ENCODE measurements at regions not wholly inside any gene's neighbourhood (a gene's known extent, or its start where the extent isn't known, plus 50 kb on each side); places are given as distances from the start of the nearest gene placed in this dataset.
"Not testable (repeated sequence)": the region's sequence is repeated elsewhere in the genome, so short reads cannot be mapped to it uniquely, and the experiment has no call there.

- H3K4me3 Mint-ChIP-seq, result no peak overlapping the region
- H3K27me3 Mint-ChIP-seq, result no peaks in the 10 kb centered on the region
- no peaks in the 10 kb centered on the region for H3K36me3 Mint-ChIP-seq (ENCODE audit: low read depth)
- no peak for DNase-seq
- H3K27ac Mint-ChIP-seq, result no peak overlapping the region
- peaks cover 5% of the 10 kb centered on the region for H3K9me3 Mint-ChIP-seq
- H3K4me1 Mint-ChIP-seq, result no peaks in the 10 kb centered on the region
- CTCF ChIA-PET, result no interaction called here
- POLR2A ChIA-PET, result no interaction called here
Measured at GRCh38 chr9:30519166-30519565, 1865.3 kb upstream of the ACO1 start.

- DNase-seq, result no peak
- no peaks in the 10 kb centered on the region for H3K27me3 Mint-ChIP-seq
- no peaks in the 10 kb centered on the region for H3K4me1 Mint-ChIP-seq
- H3K27ac Mint-ChIP-seq, result no peak overlapping the region
- H3K4me3 Mint-ChIP-seq, result no peak overlapping the region
- ChIA-PET CTCF (no interaction called here), POLR2A (no interaction called here)
- no peaks in the 10 kb centered on the region for H3K36me3 Mint-ChIP-seq (ENCODE audit: low read depth)
- H3K9me3 Mint-ChIP-seq, result peaks cover 5% of the 10 kb centered on the region
Measured at GRCh38 chr9:30519756-30520155, 1864.7 kb upstream of the ACO1 start.

- DNase-seq, result no peak
- POLR2A ChIA-PET, result no interaction called here
Measured at GRCh38 chr9:30522061-30522460, 1862.4 kb upstream of the ACO1 start.

GRCh38 chr9:30522486-30522885 lies 1862.0 kb upstream of the ACO1 start:
- ChIA-PET CTCF (no interaction called here), POLR2A (no interaction called here)
- Mint-ChIP-seq H3K27me3 (no peaks in the 10 kb centered on the region), H3K27ac (no peak overlapping the region), H3K4me1 (no peaks in the 10 kb centered on the region), H3K36me3 (ENCODE audit: low read depth) (no peaks in the 10 kb centered on the region), H3K4me3 (no peak overlapping the region), H3K9me3 (peaks cover 5% of the 10 kb centered on the region)
- DNase-seq, result no peak

More at GRCh38 chr9:30522061-30522460, 1862.4 kb upstream of the ACO1 start:
- no peaks in the 10 kb centered on the region for H3K27me3 Mint-ChIP-seq
- CTCF ChIA-PET, result no interaction called here
- no peaks in the 10 kb centered on the region for H3K36me3 Mint-ChIP-seq (ENCODE audit: low read depth)
- no peak overlapping the region for H3K4me3 Mint-ChIP-seq
- peaks cover 5% of the 10 kb centered on the region for H3K9me3 Mint-ChIP-seq
- no peaks in the 10 kb centered on the region for H3K4me1 Mint-ChIP-seq
- no peak overlapping the region for H3K27ac Mint-ChIP-seq

GRCh38 chr9:30524311-30524710 lies 1860.1 kb upstream of the ACO1 start:
- Mint-ChIP-seq H3K4me1 (no peaks in the 10 kb centered on the region), H3K9me3 (peaks cover 5% of the 10 kb centered on the region), H3K4me3 (no peak overlapping the region), H3K27ac (no peak overlapping the region), H3K27me3 (no peaks in the 10 kb centered on the region), H3K36me3 (ENCODE audit: low read depth) (no peaks in the 10 kb centered on the region)
- ChIA-PET POLR2A (no interaction called here), CTCF (no interaction called here)
- DNase-seq, result no peak

GRCh38 chr9:30534455-30534854 lies 1850.0 kb upstream of the ACO1 start:
- Mint-ChIP-seq H3K4me1 (no peaks in the 10 kb centered on the region), H3K4me3 (no peak overlapping the region), H3K36me3 (ENCODE audit: low read depth) (no peaks in the 10 kb centered on the region), H3K9me3 (peaks cover 14% of the 10 kb centered on the region), H3K27me3 (no peaks in the 10 kb centered on the region), H3K27ac (no peak overlapping the region)
- ChIA-PET POLR2A (no interaction called here), CTCF (no interaction called here)
- no peak for DNase-seq

GRCh38 chr9:30534896-30535295 lies 1849.5 kb upstream of the ACO1 start:
- H3K9me3 Mint-ChIP-seq, result peaks cover 14% of the 10 kb centered on the region
- no peak for DNase-seq
- no peaks in the 10 kb centered on the region for H3K27me3 Mint-ChIP-seq
- ChIA-PET POLR2A (no interaction called here), CTCF (no interaction called here)
- H3K27ac Mint-ChIP-seq, result no peak overlapping the region
- H3K4me3 Mint-ChIP-seq, result no peak overlapping the region
- H3K4me1 Mint-ChIP-seq, result no peaks in the 10 kb centered on the region
- H3K36me3 Mint-ChIP-seq (ENCODE audit: low read depth), result no peaks in the 10 kb centered on the region

GRCh38 chr9:30536494-30536893 lies 1847.9 kb upstream of the ACO1 start:
- no peak overlapping the region for H3K4me3 Mint-ChIP-seq
- H3K27me3 Mint-ChIP-seq, result no peaks in the 10 kb centered on the region
- H3K4me1 Mint-ChIP-seq, result no peaks in the 10 kb centered on the region
- no peak for DNase-seq
- ChIA-PET POLR2A (no interaction called here), CTCF (no interaction called here)
- H3K36me3 Mint-ChIP-seq (ENCODE audit: low read depth), result no peaks in the 10 kb centered on the region
- H3K9me3 Mint-ChIP-seq, result peaks cover 14% of the 10 kb centered on the region
- H3K27ac Mint-ChIP-seq, result no peak overlapping the region

- H3K4me1 Mint-ChIP-seq; DNase-seq; H3K27ac Mint-ChIP-seq; H3K36me3 Mint-ChIP-seq (ENCODE audit: low read depth); H3K27me3 Mint-ChIP-seq; CTCF ChIA-PET; POLR2A ChIA-PET; H3K4me3 Mint-ChIP-seq: not testable (repeated sequence)
- peaks cover 14% of the 10 kb centered on the region for H3K9me3 Mint-ChIP-seq
Measured at GRCh38 chr9:30539696-30540095, 1844.7 kb upstream of the ACO1 start.

GRCh38 chr9:30574355-30575151 lies 1809.9 kb upstream of the ACO1 start:
- POLR2A ChIA-PET, result no interaction called here
- no peak for DNase-seq
- H3K27me3 Mint-ChIP-seq, result no peaks in the 10 kb centered on the region
- no peaks in the 10 kb centered on the region for H3K36me3 Mint-ChIP-seq (ENCODE audit: low read depth)
- CTCF ChIA-PET, result no interaction called here
- H3K4me1 Mint-ChIP-seq, result no peaks in the 10 kb centered on the region
- no peak overlapping the region for H3K27ac Mint-ChIP-seq
- H3K4me3 Mint-ChIP-seq, result no peak overlapping the region
- peaks cover 4% of the 10 kb centered on the region for H3K9me3 Mint-ChIP-seq

GRCh38 chr9:30575218-30575617 lies 1809.2 kb upstream of the ACO1 start:
- ChIA-PET POLR2A (no interaction called here), CTCF (no interaction called here)
- no peak for DNase-seq
- no peaks in the 10 kb centered on the region for H3K27me3 Mint-ChIP-seq
- H3K27ac Mint-ChIP-seq, result no peak overlapping the region
- H3K4me3 Mint-ChIP-seq, result no peak overlapping the region
- no peaks in the 10 kb centered on the region for H3K36me3 Mint-ChIP-seq (ENCODE audit: low read depth)
- H3K9me3 Mint-ChIP-seq, result peaks cover 4% of the 10 kb centered on the region
- H3K4me1 Mint-ChIP-seq, result no peaks in the 10 kb centered on the region

GRCh38 chr9:30575691-30576090 lies 1808.8 kb upstream of the ACO1 start:
- POLR2A ChIA-PET, result no interaction called here

GRCh38 chr9:30579810-30580209 lies 1804.6 kb upstream of the ACO1 start:
- Mint-ChIP-seq H3K4me1 (no peaks in the 10 kb centered on the region), H3K27me3 (no peaks in the 10 kb centered on the region), H3K9me3 (no peaks in the 10 kb centered on the region), H3K36me3 (ENCODE audit: low read depth) (no peaks in the 10 kb centered on the region), H3K27ac (no peak overlapping the region), H3K4me3 (no peak overlapping the region)
- CTCF ChIA-PET, result no interaction called here
- POLR2A ChIA-PET, result no interaction called here
- DNase-seq, result no peak

More at GRCh38 chr9:30575691-30576090, 1808.8 kb upstream of the ACO1 start:
- Mint-ChIP-seq H3K4me1 (no peaks in the 10 kb centered on the region), H3K27ac (no peak overlapping the region), H3K9me3 (no peaks in the 10 kb centered on the region), H3K4me3 (no peak overlapping the region), H3K36me3 (ENCODE audit: low read depth) (no peaks in the 10 kb centered on the region), H3K27me3 (no peaks in the 10 kb centered on the region)
- CTCF ChIA-PET, result no interaction called here
- no peak for DNase-seq

- CTCF ChIA-PET, result no interaction called here
- H3K4me1 Mint-ChIP-seq, result no peaks in the 10 kb centered on the region
- H3K9me3 Mint-ChIP-seq, result no peaks in the 10 kb centered on the region
- H3K27me3 Mint-ChIP-seq, result no peaks in the 10 kb centered on the region
- no peak for DNase-seq
- H3K36me3 Mint-ChIP-seq (ENCODE audit: low read depth), result no peaks in the 10 kb centered on the region
- H3K27ac Mint-ChIP-seq, result no peak overlapping the region
- H3K4me3 Mint-ChIP-seq, result no peak overlapping the region
- POLR2A ChIA-PET, result no interaction called here
Measured at GRCh38 chr9:30582240-30582639, 1802.2 kb upstream of the ACO1 start.

Data from activated CD4-positive, alpha-beta memory T cell treated with anti-CD3 and anti-CD28 coated beads, Interleukin-2, amount 10 ng/mL, durations not matched to agents 7 days and 5 days (primary cell).